ENCODE measurements at regions not wholly inside any gene's neighbourhood (a gene's known extent, or its start where the extent isn't known, plus 50 kb on each side); places are given as distances from the start of the nearest gene placed in this dataset.

DNA sequence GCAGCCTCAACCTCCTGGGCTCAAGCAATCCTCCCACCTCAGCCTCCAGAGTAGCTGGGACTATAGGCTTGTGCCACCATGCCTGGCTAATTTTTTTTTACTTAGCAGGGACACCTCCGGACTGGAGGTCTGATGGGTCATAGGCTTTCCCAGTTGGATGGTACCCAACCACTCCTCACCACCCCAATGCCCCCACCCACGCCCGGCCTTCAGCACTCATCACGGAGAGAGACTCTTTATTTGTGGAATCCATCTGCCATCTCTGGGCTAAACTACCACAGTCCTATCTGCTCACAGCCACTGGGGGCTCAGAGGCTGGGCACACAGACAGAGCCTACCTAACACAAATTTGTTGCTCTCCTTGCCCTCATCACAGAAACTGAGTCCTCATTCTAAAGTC is 58.3 kb upstream of the STXBP1 start:
- WGBS, 2 donors = 79 to 87% methylated on average over 4 of the region's 4 CpGs

DNA sequence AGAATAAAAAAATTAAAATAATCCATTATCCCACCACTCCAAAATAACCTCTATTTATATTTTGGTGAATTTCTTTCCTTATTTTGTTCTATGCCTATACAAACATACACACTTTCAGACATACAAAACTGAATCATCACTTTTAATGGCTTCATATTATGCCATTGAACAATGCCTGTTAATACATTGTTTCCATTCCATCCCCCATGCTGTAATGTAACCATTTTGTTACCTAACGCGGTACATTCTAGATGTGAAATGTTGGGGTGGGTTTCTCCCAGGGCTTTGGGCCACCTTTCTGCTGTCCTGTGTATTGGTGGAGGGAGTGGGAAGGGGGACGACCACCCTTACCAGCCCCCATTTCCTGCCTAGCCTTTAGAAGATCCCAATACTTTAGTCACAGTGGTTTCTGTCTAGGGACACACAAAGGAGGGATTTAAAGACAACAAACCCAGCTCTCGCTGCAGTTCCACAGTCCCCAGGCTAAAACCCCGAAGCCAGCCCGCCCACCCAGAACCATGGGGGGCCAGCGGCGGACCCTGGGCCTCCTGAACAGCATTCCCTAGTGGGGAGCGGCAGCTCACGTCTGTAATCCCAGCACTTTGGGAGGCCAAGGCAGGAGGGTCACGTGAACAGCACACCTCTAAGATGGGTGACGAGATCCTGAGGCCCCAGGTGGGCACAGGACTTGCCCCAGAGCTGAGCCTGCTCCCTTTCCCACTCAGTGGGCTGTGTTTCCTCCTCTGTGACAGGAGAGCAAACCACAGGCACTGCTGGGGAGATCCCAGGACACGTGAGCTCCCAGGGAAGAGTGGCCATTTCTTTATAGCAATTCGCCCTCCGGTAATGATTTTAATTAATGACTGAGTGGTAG is 56.9 kb upstream of the STXBP1 start:
- DNase-seq (no peak), ATAC-seq (no peak)
- 77 to 83% methylated on average over 15 of the region's 15 CpGs for WGBS, 2 donors
- no peaks in the 10 kb centered on the region for H3K9me3 ChIP-seq
- intact Hi-C loops (cut with DNase I) = loop anchor here in 1 of 10 donors (5.0 kb wide), 1 partner anchor 38 kb away; no protein-coding TSS in a partner anchor
- H3K27ac ChIP-seq = peak overlapping the region in 9 of 10 donors; percentile 39 to 90 (median 75)
- H3K4me1 ChIP-seq = peaks cover 25 to 91% (median 76%) of the 10 kb centered on the region in 9 donors
- H3K4me3 ChIP-seq = peak overlapping the region in 1 of 10 donors; percentile 2
- H3K27me3 ChIP-seq = no peaks in the 10 kb centered on the region
- peaks cover 0 to 15% (median 0%) of the 10 kb centered on the region in 9 donors for H3K36me3 ChIP-seq
- TF ChIP-seq, protein P1, sequence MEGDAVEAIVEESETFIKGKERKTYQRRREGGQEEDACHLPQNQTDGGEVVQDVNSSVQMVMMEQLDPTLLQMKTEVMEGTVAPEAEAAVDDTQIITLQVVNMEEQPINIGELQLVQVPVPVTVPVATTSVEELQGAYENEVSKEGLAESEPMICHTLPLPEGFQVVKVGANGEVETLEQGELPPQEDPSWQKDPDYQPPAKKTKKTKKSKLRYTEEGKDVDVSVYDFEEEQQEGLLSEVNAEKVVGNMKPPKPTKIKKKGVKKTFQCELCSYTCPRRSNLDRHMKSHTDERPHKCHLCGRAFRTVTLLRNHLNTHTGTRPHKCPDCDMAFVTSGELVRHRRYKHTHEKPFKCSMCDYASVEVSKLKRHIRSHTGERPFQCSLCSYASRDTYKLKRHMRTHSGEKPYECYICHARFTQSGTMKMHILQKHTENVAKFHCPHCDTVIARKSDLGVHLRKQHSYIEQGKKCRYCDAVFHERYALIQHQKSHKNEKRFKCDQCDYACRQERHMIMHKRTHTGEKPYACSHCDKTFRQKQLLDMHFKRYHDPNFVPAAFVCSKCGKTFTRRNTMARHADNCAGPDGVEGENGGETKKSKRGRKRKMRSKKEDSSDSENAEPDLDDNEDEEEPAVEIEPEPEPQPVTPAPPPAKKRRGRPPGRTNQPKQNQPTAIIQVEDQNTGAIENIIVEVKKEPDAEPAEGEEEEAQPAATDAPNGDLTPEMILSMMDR (IDR thresholded peaks at IDR 0.05) = no peak

More for the DNA sequence above, 58.3 kb upstream of the STXBP1 start:
- no peaks in the 10 kb centered on the region for H3K9me3 ChIP-seq
- H3K27me3 ChIP-seq = no peaks in the 10 kb centered on the region
- ATAC-seq = no peak
- no peak overlapping the region for H3K4me3 ChIP-seq
- TF ChIP-seq, protein P1 (IDR thresholded peaks at IDR 0.05) = no peak
- peaks cover 25 to 90% (median 65%) of the 10 kb centered on the region in 9 donors for H3K4me1 ChIP-seq
- no peak for DNase-seq
- peaks cover 0 to 11% (median 0%) of the 10 kb centered on the region in 9 donors for H3K36me3 ChIP-seq
- peak overlapping the region in 3 of 10 donors; percentile 44 to 90 (median 57) for H3K27ac ChIP-seq
- intact Hi-C loops (cut with DNase I) = loop anchor here in 1 of 10 donors (5.0 kb wide), 1 partner anchor 36 kb away; no protein-coding TSS in a partner anchor

DNA sequence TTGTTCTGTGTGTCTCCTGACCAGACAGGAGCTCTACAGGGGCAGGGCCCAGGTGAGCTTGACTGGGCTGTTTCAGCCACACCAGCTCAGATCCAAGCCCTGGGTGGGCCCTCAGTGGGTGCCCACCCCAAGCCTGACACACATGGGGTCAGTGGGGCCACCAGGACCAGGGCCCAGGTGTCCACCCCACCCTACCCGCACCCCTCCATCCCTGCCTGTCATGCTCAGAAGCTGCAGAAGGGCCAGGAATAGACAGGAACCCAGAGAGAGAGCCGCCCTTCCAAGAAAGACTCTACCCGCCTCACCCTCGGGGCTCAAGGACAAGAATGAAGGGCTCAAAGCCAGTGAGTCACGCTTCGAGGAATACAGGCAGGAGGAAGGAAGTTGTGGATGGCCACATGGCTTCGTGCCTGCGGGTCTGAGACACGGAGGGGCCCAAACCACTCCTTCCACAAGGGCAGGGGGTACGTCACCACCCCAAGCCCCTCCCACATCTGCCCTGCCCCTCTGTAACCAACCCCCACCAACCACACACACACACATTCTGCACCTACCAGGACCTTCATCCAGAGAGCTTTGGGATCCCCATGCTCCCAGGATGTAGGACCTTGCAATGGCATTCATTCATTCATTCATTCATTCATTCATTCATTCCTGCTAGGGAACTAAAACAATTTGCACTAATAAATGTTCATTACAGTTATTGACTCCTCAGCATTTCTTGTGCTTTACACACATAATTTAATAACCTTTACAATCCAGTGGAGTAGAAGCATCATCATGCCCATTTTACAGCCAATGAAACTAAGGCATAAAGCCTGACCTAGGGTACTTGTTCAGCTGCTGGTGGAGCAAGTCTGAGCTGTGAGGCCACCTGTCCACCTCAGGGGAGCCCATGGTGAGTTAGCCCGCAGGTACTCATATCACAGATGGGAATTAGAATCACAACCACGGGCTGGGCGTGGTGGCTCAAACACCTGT is 55.9 kb upstream of the STXBP1 start:
- intact Hi-C loops (cut with DNase I) = no loop called here
- Histone ChIP-seq H3K36me3 (peaks cover 0 to 24% (median 0%) of the 10 kb centered on the region in 9 donors), H3K4me3 (peak overlapping the region in 1 of 10 donors; percentile 2), H3K4me1 (peaks cover 25 to 91% (median 76%) of the 10 kb centered on the region in 9 donors), H3K27ac (peak overlapping the region in 9 of 10 donors; percentile 39 to 90 (median 75)), H3K9me3 (no peaks in the 10 kb centered on the region), H3K27me3 (no peaks in the 10 kb centered on the region)
- ATAC-seq (peak; percentile 26 to 77 (median 58)), DNase-seq (peak; percentile 54 to 67)
- TF ChIP-seq, protein P1 (IDR thresholded peaks at IDR 0.05) = no peak
- 47 to 64% methylated on average over 13 of the region's 13 CpGs for WGBS, 2 donors

- H3K27ac ChIP-seq = peak overlapping the region in 9 of 10 donors; percentile 45 to 90 (median 79)
- intact Hi-C loops (cut with DNase I) = no loop called here
- DNase-seq (no peak), ATAC-seq (no peak)
- H3K36me3 ChIP-seq = peaks cover 0 to 24% (median 0%) of the 10 kb centered on the region in 9 donors
- no peaks in the 10 kb centered on the region for H3K27me3 ChIP-seq
- H3K4me1 ChIP-seq = peaks cover 26 to 91% (median 76%) of the 10 kb centered on the region in 9 donors
- TF ChIP-seq, protein P1 (IDR thresholded peaks at IDR 0.05) = no peak
- 60 to 70% methylated on average over 4 of the region's 4 CpGs for WGBS, 2 donors
- no peaks in the 10 kb centered on the region for H3K9me3 ChIP-seq
- no peak overlapping the region for H3K4me3 ChIP-seq
Measured at GRCh38 chr9:127556871-127557270, 55.2 kb upstream of the STXBP1 start.
